ENCODE measurements at regions not wholly inside any gene's neighbourhood (a gene's known extent, or its start where the extent isn't known, plus 50 kb on each side); places are given as distances from the start of the nearest gene placed in this dataset.

DNA sequence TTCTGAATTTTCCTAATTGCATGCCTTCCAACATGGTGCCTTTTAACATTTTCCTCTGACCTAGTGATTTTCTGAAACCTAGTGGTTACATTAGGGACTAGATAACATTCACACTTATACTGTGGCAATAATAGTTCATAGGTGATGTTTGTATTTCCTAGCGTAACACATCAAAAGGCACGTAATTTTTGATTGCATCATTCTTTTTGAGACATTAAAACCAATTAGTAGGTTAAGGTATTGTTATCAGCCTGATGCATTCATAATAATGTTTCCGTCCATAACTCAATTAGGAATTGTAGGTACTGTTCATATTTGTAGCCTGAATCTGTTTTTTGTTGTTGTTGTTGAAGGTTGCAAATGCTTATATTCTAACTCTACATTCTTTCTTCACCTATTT is 192.4 kb downstream of the ANXA1 start:
- no peak for DNase-seq
- Mint-ChIP-seq H3K9me3 (peaks cover 0 to 3% (median 0%) of the 10 kb centered on the region in 7 donors), H3K27ac (no peak overlapping the region), H3K4me1 (no peaks in the 10 kb centered on the region), H3K27me3 (ENCODE audit: low read depth in 3 of 3) (peaks cover 0 to 2% (median 0%) of the 10 kb centered on the region in 3 donors), H3K36me3 (no peaks in the 10 kb centered on the region), H3K4me3 (no peak overlapping the region)
- Histone ChIP-seq H2AFZ (ENCODE audit: insufficient read depth, low read depth, low read length, poor library complexity, severe bottlenecking) (no peak overlapping the region), H3K27me3 (ENCODE audit: control insufficient read depth in 2 of 2, insufficient read depth in 2 of 2, low read length in 2 of 2) (no peaks in the 10 kb centered on the region), H3K4me3 (replicated peaks in 1 of 3; ENCODE audit: low read depth in 2 of 3, low read length in 3 of 3) (no peak overlapping the region), H3K36me3 (replicated peaks in 1 of 2; ENCODE audit: control insufficient read depth in 1 of 2, insufficient read depth in 2 of 2, low read length in 2 of 2) (no peaks in the 10 kb centered on the region), H4K20me1 (ENCODE audit: insufficient read depth, low read length) (no peaks in the 10 kb centered on the region), H3K27ac (ENCODE audit: low read depth in 1 of 2, low read length in 2 of 2) (no peak overlapping the region), H3K79me2 (ENCODE audit: insufficient read depth, low read length) (no peaks in the 10 kb centered on the region), H3K9me3 (replicated peaks in 1 of 2; ENCODE audit: control insufficient read depth in 1 of 2, insufficient read depth in 1 of 2, low read length in 2 of 2) (no peaks in the 10 kb centered on the region), H3K4me1 (ENCODE audit: control insufficient read depth in 1 of 2, insufficient read depth in 2 of 2, low read length in 2 of 2) (no peaks in the 10 kb centered on the region), H3K4me2 (replicated peaks; ENCODE audit: extremely low read depth, low read length, poor library complexity, severe bottlenecking) (no peak overlapping the region), H3K9ac (ENCODE audit: insufficient read depth, low read length, poor library complexity, severe bottlenecking) (no peak overlapping the region)
- TF ChIP-seq, protein P1, sequence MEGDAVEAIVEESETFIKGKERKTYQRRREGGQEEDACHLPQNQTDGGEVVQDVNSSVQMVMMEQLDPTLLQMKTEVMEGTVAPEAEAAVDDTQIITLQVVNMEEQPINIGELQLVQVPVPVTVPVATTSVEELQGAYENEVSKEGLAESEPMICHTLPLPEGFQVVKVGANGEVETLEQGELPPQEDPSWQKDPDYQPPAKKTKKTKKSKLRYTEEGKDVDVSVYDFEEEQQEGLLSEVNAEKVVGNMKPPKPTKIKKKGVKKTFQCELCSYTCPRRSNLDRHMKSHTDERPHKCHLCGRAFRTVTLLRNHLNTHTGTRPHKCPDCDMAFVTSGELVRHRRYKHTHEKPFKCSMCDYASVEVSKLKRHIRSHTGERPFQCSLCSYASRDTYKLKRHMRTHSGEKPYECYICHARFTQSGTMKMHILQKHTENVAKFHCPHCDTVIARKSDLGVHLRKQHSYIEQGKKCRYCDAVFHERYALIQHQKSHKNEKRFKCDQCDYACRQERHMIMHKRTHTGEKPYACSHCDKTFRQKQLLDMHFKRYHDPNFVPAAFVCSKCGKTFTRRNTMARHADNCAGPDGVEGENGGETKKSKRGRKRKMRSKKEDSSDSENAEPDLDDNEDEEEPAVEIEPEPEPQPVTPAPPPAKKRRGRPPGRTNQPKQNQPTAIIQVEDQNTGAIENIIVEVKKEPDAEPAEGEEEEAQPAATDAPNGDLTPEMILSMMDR (IDR thresholded peaks at IDR 0.05), result no peak
- intact Hi-C loops (cut with micrococcal nuclease), result no loop called here
- no CpG with 5 or more reads among the region's 3 CpGs for WGBS (ENCODE audit: insufficient coverage)

DNA sequence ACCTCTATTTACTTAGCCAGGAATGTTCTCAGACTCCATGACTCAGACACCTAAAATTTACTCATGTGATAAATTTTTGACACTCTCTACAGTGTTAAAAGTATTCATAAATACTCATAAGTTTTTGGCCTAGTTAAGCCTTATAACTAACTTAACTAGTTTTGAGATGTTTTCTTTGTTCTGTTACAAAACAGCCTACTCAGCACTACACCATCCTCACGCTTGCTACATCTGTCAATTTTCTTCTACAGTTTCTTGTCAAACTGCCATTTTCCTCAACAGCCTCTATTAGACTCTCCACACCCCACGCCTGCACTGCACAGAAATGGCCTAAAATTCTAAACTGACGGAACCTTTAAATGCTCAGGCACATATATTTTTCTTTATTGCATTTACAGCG is 195.5 kb downstream of the ANXA1 start:
- no peak overlapping the region for H3K9ac ChIP-seq (ENCODE audit: insufficient read depth, low read length, poor library complexity, severe bottlenecking)
- DNase-seq, result no peak
- H3K79me2 ChIP-seq (ENCODE audit: insufficient read depth, low read length), result no peaks in the 10 kb centered on the region
- H4K20me1 ChIP-seq (ENCODE audit: insufficient read depth, low read length), result no peaks in the 10 kb centered on the region
- 94% methylated on average over 3 of the region's 4 CpGs for WGBS (ENCODE audit: insufficient coverage)
- Mint-ChIP-seq H3K27ac (no peak overlapping the region), H3K9me3 (peaks cover 0 to 2% (median 0%) of the 10 kb centered on the region in 7 donors), H3K4me1 (no peaks in the 10 kb centered on the region), H3K36me3 (no peaks in the 10 kb centered on the region), H3K27me3 (ENCODE audit: low read depth in 3 of 3) (peaks cover 0 to 2% (median 0%) of the 10 kb centered on the region in 3 donors), H3K4me3 (no peak overlapping the region)
- H2AFZ ChIP-seq (ENCODE audit: insufficient read depth, low read depth, low read length, poor library complexity, severe bottlenecking), result no peak overlapping the region
- H3K4me3 ChIP-seq (replicated peaks in 1 of 3; ENCODE audit: low read depth in 2 of 3, low read length in 3 of 3), result no peak overlapping the region
- TF ChIP-seq, protein P1 (IDR thresholded peaks at IDR 0.05), result no peak
- no peaks in the 10 kb centered on the region for H3K27me3 ChIP-seq (ENCODE audit: control insufficient read depth in 2 of 2, insufficient read depth in 2 of 2, low read length in 2 of 2)
- H3K27ac ChIP-seq (ENCODE audit: low read depth in 1 of 2, low read length in 2 of 2), result no peak overlapping the region
- no peak overlapping the region for H3K4me2 ChIP-seq (replicated peaks; ENCODE audit: extremely low read depth, low read length, poor library complexity, severe bottlenecking)
- intact Hi-C loops (cut with micrococcal nuclease), result no loop called here
- H3K4me1 ChIP-seq (ENCODE audit: control insufficient read depth in 1 of 2, insufficient read depth in 2 of 2, low read length in 2 of 2), result no peaks in the 10 kb centered on the region
- no peaks in the 10 kb centered on the region for H3K36me3 ChIP-seq (replicated peaks in 1 of 2; ENCODE audit: control insufficient read depth in 1 of 2, insufficient read depth in 2 of 2, low read length in 2 of 2)
- no peaks in the 10 kb centered on the region for H3K9me3 ChIP-seq (replicated peaks in 1 of 2; ENCODE audit: control insufficient read depth in 1 of 2, insufficient read depth in 1 of 2, low read length in 2 of 2)

All from CD14-positive monocyte (primary cell).